PFSK-1 (cell line): ENCODE measurements at regions not wholly inside any gene's neighbourhood (a gene's known extent, or its start where the extent isn't known, plus 50 kb on each side); places are given as distances from the start of the nearest gene placed in this dataset.

ENCODE experiments used
- POLR2AphosphoS5 ChIP-seq: IDR thresholded peaks from 2 replicates; pipeline ENCODE4 v1.6.1; 2012; ENCODE audit warnings: low read depth, mild to moderate bottlenecking, control low read depth, low read length, moderate library complexity
- SIN3A ChIP-seq: IDR thresholded peaks from 2 replicates; pipeline ENCODE4 v1.6.1; 2012; ENCODE audit warnings: mild to moderate bottlenecking, low read length, moderate library complexity, borderline replicate concordance; ENCODE audit not compliant: insufficient read depth
- TAF1 ChIP-seq: IDR thresholded peaks from 2 replicates; pipeline ENCODE4 v1.6.1; 2012; ENCODE audit warnings: low read length, control low read depth, borderline replicate concordance; ENCODE audit not compliant: insufficient read depth
- TF ChIP-seq, protein P1 (sequence below), 2 experiments: IDR thresholded peaks; 2 replicates each; pipeline versions ENCODE4 v1.6.1 to v1.8.0; 2011 to 2012; ENCODE audit warnings: low read depth in 2 of 2, low read length in 2 of 2, control low read depth in 1 of 2, inconsistent platforms in 1 of 2, mild to moderate bottlenecking in 1 of 2, moderate library complexity in 1 of 2; ENCODE audit not compliant: insufficient read depth in 1 of 2

DNA sequence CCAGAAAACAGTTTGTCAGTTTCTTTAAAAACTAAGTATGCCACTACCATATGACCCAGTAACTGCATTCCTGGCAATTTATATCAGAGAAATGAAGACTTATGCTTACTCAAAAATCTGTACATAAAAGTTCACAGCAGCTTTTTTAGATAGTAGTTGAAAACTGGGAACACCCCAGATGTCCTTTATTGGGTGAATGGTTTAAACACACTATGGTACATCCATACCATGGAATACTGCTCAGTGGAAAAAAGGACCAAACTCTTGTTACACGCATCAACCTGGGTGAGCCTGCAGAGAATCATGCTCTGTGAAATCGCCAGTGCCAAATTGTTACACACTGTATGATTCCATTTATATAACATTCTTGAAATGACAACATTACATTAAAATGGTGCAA, 127.6 kb upstream of the RET start:
- TF ChIP-seq POLR2AphosphoS5: no peak
- TF ChIP-seq, protein P1, sequence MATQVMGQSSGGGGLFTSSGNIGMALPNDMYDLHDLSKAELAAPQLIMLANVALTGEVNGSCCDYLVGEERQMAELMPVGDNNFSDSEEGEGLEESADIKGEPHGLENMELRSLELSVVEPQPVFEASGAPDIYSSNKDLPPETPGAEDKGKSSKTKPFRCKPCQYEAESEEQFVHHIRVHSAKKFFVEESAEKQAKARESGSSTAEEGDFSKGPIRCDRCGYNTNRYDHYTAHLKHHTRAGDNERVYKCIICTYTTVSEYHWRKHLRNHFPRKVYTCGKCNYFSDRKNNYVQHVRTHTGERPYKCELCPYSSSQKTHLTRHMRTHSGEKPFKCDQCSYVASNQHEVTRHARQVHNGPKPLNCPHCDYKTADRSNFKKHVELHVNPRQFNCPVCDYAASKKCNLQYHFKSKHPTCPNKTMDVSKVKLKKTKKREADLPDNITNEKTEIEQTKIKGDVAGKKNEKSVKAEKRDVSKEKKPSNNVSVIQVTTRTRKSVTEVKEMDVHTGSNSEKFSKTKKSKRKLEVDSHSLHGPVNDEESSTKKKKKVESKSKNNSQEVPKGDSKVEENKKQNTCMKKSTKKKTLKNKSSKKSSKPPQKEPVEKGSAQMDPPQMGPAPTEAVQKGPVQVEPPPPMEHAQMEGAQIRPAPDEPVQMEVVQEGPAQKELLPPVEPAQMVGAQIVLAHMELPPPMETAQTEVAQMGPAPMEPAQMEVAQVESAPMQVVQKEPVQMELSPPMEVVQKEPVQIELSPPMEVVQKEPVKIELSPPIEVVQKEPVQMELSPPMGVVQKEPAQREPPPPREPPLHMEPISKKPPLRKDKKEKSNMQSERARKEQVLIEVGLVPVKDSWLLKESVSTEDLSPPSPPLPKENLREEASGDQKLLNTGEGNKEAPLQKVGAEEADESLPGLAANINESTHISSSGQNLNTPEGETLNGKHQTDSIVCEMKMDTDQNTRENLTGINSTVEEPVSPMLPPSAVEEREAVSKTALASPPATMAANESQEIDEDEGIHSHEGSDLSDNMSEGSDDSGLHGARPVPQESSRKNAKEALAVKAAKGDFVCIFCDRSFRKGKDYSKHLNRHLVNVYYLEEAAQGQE (IDR thresholded peaks at IDR 0.05; ENCODE audit: insufficient read depth in 1 of 2, low read depth in 2 of 2, low read length in 2 of 2): no peak
- TF ChIP-seq SIN3A: no peak
- TF ChIP-seq TAF1: no peak
